ENCODE measurements at regions not wholly inside any gene's neighbourhood (a gene's known extent, or its start where the extent isn't known, plus 50 kb on each side); places are given as distances from the start of the nearest gene placed in this dataset.
"Not testable (repeated sequence)": the region's sequence is repeated elsewhere in the genome, so short reads cannot be mapped to it uniquely, and the experiment has no call there.

GRCh38 chr19:7405482-7405881 is 56.7 kb downstream of the ARHGEF18 start:
- TF ChIP-seq CCAR2 (IDR thresholded peaks at IDR 0.05; ENCODE audit: low read depth, low read length); EZH2 (IDR thresholded peaks at IDR 0.05; ENCODE audit: borderline replicate concordance, low read depth, low read length); CTCF (IDR thresholded peaks at IDR 0.05 in 2 of 3, conservative IDR thresholded peaks at IDR 0.05 in 1 of 3; ENCODE audit: insufficient read depth in 2 of 3, low read depth in 1 of 3, low read length in 3 of 3); ZNF592 (IDR thresholded peaks at IDR 0.05); RB1 (IDR thresholded peaks at IDR 0.05; ENCODE audit: low read depth); FOS (IDR thresholded peaks at IDR 0.05; ENCODE audit: extremely low read depth, insufficient read length); BRF1 (IDR thresholded peaks at IDR 0.05; ENCODE audit: borderline replicate concordance, extremely low read depth, insufficient read length); GABPA (tag; conservative IDR thresholded peaks at IDR 0.05; ENCODE audit: low read depth); FOXA1 (IDR thresholded peaks at IDR 0.05; ENCODE audit: borderline replicate concordance): not testable (repeated sequence)
